ENCODE measurements at regions not wholly inside any gene's neighbourhood (a gene's known extent, or its start where the extent isn't known, plus 50 kb on each side); places are given as distances from the start of the nearest gene placed in this dataset.
"Not testable (repeated sequence)": the region's sequence is repeated elsewhere in the genome, so short reads cannot be mapped to it uniquely, and the experiment has no call there.

- TF ChIP-seq EZH2 (IDR thresholded peaks at IDR 0.05; ENCODE audit: borderline replicate concordance, low read depth, low read length, poor library complexity, severe bottlenecking); CTCF (conservative IDR thresholded peaks at IDR 0.05; ENCODE audit: low read depth, low read length): not testable (repeated sequence)
Measured at GRCh38 chr20:52302051-52302450, 110.5 kb upstream of the ZFP64 start.
